NCI-H2081 (cell line): ENCODE measurements at regions not wholly inside any gene's neighbourhood (a gene's known extent, or its start where the extent isn't known, plus 50 kb on each side); places are given as distances from the start of the nearest gene placed in this dataset.

Experiments
- DNase-seq, 2 experiments: peaks; one replicate each; lab custom pipeline; 2025; lab: John Stamatoyannopoulos, UW

DNA sequence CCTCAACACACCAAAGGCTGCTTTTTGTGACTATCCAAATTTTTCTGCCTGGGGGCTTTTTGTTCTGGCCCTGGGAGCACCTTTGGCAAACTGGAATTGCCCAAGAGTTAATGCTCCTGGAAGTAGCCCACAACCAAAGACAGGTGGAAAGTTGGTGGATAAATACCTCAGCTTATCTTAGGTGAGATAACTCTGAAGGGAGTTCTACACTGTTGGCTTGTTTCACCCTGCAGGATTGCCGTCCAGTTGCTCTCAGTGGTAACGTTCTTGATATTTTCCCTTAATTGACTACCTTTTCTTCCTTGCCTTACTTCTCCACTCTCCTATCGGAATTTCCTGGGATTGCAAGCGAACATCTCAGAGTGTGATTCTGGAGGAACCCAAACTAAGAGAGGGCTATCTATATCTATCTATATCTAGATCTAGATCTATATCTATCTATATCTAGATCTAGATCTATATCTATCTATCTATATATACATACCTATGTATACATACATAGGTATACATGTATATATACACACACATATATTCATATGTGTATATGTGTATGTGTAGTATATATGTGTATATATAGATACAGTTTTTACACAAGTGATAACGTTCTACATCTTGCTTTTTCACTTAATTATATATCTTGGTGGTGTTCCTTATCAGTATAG, 82.6 kb upstream of the DHX15 start:
- no peak for DNase-seq

DNA sequence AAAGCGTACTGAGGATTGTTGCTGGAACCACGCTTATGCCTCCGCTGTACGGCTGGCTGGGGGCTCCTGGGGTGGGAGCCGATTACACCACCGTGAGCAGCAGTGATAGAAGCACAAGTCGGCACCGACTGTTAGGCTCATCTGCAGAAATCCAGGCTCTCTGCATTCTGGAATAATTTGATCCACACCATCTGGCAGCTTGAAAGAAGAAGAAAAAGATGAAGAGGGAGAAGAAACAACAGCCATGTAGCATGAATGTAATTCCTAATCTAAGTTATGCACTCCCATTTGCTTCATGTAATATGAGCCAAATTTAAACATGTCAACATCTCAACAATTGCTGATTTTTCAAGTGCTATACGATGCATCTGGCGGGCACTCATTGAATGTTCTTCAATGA, 84.6 kb upstream of the DHX15 start:
- DNase-seq: no peak

- no peak for DNase-seq
Measured at GRCh38 chr4:24669751-24670150, 85.4 kb upstream of the DHX15 start.

DNA sequence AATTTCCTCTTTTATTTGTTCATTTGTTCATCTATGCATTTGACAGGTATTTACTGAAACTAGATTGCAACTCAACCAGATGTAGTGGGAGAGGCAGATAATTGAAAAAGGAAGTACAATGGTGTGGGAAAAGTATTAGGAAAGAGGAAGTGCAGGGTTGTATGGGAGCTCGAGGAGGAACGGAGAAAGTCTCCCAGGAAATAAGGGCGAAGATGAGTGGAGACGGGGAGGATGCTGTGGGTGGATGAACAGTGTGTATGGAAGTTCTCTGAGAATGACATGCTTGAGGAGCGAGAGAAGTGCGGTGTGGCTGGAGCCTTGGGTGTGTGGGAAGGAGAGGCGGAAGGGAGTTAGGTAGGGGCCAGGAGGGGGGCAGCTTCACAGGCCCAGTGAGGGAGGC, 87.5 kb upstream of the DHX15 start:
- DNase-seq: no peak

DNA sequence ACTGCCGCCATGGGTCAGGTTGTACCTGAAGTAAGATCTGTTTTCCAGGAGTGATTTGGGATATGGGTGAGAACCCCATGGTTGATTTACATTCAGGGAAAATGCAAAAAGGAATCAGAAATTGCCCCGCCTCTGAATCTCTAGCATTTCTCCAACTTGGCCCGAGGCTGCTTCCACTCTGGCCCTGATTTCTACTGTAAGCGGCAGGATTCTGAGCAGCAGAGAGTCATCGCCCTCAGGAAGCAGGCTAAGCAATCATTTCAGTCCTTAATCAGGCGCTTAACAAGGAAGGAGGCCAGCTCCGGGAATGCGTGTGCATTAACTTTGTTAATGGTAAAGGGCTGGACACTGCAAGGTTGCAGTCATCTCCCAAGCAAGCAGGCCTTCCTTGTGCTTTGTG, 88.5 kb upstream of the DHX15 start:
- DNase-seq: no peak

GRCh38 chr4:24674279-24674678, 89.9 kb upstream of the DHX15 start:
- DNase-seq: no peak

GRCh38 chr4:24675721-24676389, 91.5 kb upstream of the DHX15 start:
- no peak for DNase-seq

DNA sequence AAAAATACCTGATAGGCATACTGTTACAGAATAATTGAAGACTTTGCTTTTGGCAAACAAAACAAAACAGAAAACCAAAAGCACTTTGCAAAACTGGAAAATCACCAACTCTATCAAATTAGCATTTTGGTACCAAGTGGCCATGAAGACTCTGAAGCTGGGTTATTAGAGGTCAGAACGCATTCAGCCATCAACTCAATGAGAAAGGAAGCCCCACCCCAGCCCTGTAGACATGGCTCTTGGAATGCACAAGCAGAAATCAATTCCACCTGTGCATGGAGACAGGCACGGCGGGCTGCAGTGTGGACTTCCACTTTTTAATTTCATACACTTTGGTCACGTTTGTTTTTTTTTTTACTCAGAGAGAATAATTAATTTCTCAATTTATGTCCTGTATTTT, 93.6 kb upstream of the DHX15 start:
- no peak for DNase-seq

- no peak for DNase-seq
Measured at GRCh38 chr4:24680746-24681448, 96.5 kb upstream of the DHX15 start.

DNA sequence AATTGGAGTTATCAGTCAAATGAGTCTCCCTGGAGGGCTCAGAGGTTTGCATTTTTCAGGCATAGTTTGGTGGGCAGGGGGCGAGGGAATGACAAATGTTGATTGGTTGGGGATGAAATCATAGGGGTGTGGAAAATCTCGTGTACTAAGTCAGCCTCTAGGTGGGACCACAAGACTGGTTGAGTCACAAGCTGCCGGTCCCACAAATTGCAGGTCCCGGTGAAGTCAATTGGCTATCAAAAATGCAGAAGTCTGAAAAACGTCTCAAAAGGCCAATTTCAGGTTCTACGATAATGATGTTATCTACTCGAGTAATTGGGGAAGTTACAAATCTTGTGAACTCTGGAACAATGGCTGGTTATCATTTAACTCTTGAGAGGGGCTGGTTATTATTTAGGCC, 98.8 kb upstream of the DHX15 start:
- DNase-seq: no peak

DNA sequence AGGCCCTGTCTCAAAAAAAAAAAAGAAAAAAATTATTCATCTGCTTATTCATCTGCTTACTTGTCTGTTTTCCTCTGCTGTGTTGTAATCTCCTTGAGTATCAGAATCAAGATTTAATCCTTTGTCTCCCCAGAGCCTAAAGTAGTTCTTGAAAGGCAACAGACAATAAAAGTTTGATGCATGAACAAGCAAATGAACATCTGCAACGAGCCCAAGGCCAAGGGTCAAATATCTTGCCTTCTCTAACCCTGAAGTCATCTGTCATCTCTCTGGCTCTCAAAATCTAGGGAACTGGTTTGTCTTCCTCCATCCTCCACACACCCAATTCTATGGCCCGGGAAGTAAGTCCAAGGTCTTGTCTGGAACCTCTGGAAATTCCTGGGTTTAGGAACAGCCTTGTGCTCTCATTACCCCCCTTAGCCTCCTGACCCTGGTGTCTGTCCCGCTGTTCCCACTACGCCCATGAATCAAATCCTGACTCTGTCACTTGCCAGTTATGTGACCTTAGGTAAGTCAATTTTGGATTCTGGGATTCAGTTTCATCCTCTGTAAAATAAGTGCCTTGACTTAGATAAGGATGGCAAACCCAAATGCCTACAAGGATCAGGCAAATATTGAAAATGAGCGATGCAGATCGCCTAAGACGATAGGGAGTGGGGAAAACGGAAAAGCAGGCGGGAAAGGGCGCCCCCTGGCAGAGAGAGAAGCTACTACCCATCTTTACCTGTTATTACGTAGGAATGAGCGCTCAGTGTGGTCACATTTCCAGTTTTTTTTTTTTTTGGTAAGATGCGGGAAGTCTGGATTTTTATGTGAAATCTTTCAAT, 102.7 kb upstream of the DHX15 start:
- no peak for DNase-seq

GRCh38 chr4:24688453-24688852, 104.1 kb upstream of the DHX15 start:
- no peak for DNase-seq

DNA sequence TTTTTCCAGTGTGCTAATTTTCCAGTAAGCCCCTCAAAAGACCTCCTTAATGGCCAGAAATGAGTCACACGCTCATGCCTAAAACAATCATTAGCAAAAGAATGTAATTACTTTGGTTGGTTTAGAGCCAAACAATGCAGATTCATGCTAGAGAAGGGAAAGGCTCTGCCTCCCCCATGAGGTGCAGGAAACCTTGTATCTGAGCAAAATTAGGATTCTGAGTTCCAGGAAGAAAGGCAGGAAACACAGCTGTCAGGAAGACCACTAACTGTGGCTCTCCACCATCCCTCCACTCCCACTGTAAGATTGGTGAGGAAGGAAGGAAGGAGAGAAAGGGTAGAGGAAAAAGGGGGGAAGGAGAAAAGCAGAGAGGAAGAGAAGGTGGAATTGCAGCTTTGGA, 104.9 kb upstream of the DHX15 start:
- DNase-seq: no peak

DNA sequence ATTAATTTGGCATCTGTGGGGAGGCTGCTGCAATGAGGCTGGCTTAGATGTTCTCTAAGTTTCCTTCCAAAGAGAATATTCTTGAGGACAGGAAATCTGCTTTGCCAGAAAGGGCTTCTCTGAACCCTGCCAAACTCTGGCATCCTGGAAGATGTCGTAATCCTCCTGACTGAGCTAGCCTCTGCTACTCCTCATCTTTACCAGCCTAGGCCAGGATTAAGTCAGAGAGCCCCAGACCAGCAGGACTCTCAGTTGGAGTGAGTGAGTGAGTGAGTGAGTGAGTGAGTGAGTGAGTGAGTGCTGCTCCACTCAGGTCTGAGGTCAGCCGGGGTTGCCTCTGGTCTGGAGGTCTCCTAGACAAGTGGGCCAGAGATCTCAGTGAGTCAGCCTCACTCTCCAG, 104.9 kb upstream of the SOD3 start:
- DNase-seq: no peak

DNA sequence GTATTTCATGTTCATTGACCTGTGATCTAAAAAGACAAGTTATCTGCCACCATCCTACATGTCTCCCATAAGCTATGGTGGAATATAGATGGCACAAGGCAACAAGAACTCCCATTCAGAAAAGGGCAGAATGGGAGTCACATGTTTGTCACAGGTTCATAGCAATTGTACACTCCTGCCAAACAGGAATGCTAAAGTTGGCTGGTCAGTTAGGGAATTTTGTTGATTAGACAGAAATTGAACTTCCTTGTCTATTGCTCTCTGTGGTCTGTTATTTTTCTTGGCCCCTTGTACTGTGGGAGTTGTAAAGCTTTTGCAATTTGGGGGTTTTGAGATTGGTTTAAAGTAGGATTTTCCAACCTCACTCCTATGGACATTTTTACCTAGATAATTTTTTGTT, 101.7 kb upstream of the SOD3 start:
- DNase-seq: no peak

- DNase-seq: no peak
Measured at GRCh38 chr4:24700118-24700517, 95.3 kb upstream of the SOD3 start.

GRCh38 chr4:24701683-24702082, 93.7 kb upstream of the SOD3 start:
- DNase-seq: no peak

DNA sequence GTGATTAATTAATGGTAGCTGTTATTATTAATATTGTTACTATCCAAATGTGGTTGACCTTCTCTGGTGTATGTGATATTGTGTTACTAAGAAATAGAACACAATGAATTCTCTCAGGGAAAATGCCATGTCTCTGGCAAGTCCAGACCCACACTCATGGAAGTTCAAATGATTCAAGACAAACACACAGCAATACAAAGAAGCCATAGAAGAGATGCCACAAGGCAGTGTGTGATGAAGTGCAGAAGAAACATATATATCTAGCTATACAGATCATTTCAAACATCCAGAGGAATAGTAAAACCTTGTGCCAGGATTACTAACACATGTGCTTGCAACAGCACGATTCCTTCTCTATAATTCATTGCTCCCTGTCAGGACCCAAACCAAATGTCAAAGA, 93.1 kb upstream of the SOD3 start:
- DNase-seq: no peak

DNA sequence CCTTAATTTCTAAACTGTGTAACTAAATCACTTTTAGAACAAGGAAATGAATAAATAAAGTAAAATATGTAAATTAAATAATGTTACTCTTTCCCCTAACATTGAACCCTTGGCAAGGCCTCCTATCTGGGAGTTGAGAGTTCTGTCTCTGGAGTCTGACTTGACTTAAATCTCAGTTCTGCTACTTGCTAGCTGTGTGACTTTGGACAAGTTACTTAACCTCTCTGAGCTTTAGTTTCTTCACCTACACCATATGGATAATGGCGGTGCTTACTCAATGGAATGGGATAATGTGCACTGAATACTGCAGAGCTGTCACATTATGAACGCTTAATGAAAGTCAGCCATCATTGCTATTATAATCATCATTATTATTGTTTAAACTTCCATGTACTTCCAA, 92.1 kb upstream of the SOD3 start:
- no peak for DNase-seq

GRCh38 chr4:24704149-24704548, 91.2 kb upstream of the SOD3 start:
- no peak for DNase-seq

GRCh38 chr4:24705016-24705753, 90.2 kb upstream of the SOD3 start:
- no peak for DNase-seq

DNA sequence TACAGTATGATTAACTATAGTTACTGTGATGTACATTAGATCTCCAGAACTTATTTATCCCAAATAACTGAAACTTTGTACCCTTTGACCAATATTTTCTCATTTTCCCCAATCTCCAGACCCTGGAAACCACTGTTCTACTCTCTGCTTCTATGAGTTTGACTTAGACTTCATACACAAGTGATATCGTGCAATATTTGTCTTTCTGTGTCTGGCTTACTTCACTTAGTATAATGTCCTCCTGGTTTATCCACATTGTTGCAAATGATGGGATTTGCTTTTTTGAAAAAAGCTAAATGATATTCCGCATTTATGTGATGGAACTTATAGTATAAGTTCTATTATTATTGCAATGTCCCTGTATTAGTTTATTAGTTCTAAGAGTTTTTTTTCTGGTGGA, 81.8 kb upstream of the SOD3 start:
- no peak for DNase-seq
